HepG2 (cell line): ENCODE measurements at regions not wholly inside any gene's neighbourhood (a gene's known extent, or its start where the extent isn't known, plus 50 kb on each side); places are given as distances from the start of the nearest gene placed in this dataset.

Source experiments
- CERS6 ChIP-seq: sonication (generic); formaldehyde crosslinking; IDR thresholded peaks from 2 replicates; pipeline ENCODE4 v1.5.0; 2020; ENCODE audit warnings: missing genetic modification reagents
- HNRNPL ChIP-seq: fragments of 200-400 bp; formaldehyde crosslinking; IDR thresholded peaks from 2 replicates; pipeline ENCODE4 v1.6.1; 2017; ENCODE audit warnings: mild to moderate bottlenecking, low read depth, low read length
- KLF16 ChIP-seq, 2 experiments: sonication (generic) in 1 of 2; formaldehyde crosslinking in 1 of 2; IDR thresholded peaks; 2 replicates each; pipeline versions ENCODE4 v1.6.1 to v1.8.0; 2016 to 2023; ENCODE audit warnings: missing genetic modification reagents in 2 of 2, missing compliant biosample characterization in 1 of 2
- MTF1 ChIP-seq: sonication (generic); formaldehyde crosslinking; IDR thresholded peaks from 2 replicates; pipeline ENCODE4 v1.5.0; 2020; ENCODE audit warnings: missing genetic modification reagents
- NFYB ChIP-seq: sonication (generic); formaldehyde crosslinking; IDR thresholded peaks from 2 replicates; pipeline ENCODE4 v1.4.0; 2020; ENCODE audit warnings: missing genetic modification reagents
- NONO ChIP-seq, 2 experiments: fragments of 450-650 bp in 1 of 2; sonication (generic) in 1 of 2; formaldehyde crosslinking in 1 of 2; IDR thresholded peaks in 1 of 2; conservative IDR thresholded peaks in 1 of 2; 2 replicates each; pipeline versions ENCODE4 v1.6.1 to v1.8.0; 2017 to 2022; ENCODE audit warnings: mild to moderate bottlenecking in 1 of 2, missing genetic modification reagents in 1 of 2, moderate library complexity in 1 of 2
- PPARG ChIP-seq: conservative IDR thresholded peaks from 2 replicates; pipeline ENCODE4 v1.6.1; 2016; ENCODE audit warnings: missing biosample characterization, missing genetic modification reagents
- SIX4 ChIP-seq: sonication (generic); formaldehyde crosslinking; IDR thresholded peaks from 2 replicates; pipeline ENCODE4 v1.4.0; 2020; ENCODE audit warnings: missing genetic modification reagents
- ZBTB34 ChIP-seq: sonication (generic); formaldehyde crosslinking; IDR thresholded peaks from 2 replicates; pipeline ENCODE4 v1.8.0; 2022; ENCODE audit warnings: mild to moderate bottlenecking, missing genetic modification reagents
- ZBTB49 ChIP-seq: sonication (generic); formaldehyde crosslinking; IDR thresholded peaks from 2 replicates; pipeline ENCODE4 v1.4.0; 2020; ENCODE audit warnings: missing genetic modification reagents, borderline replicate concordance
- ZGPAT ChIP-seq: IDR thresholded peaks from 2 replicates; pipeline ENCODE4 v1.6.1; 2016; ENCODE audit warnings: mild to moderate bottlenecking
- ZKSCAN5 ChIP-seq: sonication (generic); formaldehyde crosslinking; IDR thresholded peaks from 2 replicates; pipeline ENCODE4 v1.5.1; 2020; ENCODE audit warnings: mild to moderate bottlenecking, missing genetic modification reagents
- ZNF263 ChIP-seq: sonication (generic); formaldehyde crosslinking; IDR thresholded peaks from 2 replicates; pipeline ENCODE4 v1.4.0; 2020; ENCODE audit warnings: missing genetic modification reagents
- ZNF512B ChIP-seq: sonication (generic); formaldehyde crosslinking; IDR thresholded peaks from 2 replicates; pipeline ENCODE4 v1.5.1; 2020; ENCODE audit warnings: missing genetic modification reagents, mild to moderate bottlenecking, borderline replicate concordance
- ZNF598 ChIP-seq: sonication (generic); formaldehyde crosslinking; IDR thresholded peaks from 2 replicates; pipeline ENCODE4 v1.5.1; 2020; ENCODE audit warnings: mild to moderate bottlenecking, missing genetic modification reagents, borderline replicate concordance
- ZNF670 ChIP-seq: sonication (generic); formaldehyde crosslinking; IDR thresholded peaks from 2 replicates; pipeline ENCODE4 v1.8.0; 2022; ENCODE audit warnings: mild to moderate bottlenecking, missing genetic modification reagents, borderline replicate concordance
- ZNF878 ChIP-seq: sonication (generic); formaldehyde crosslinking; IDR thresholded peaks from 2 replicates; pipeline ENCODE4 v1.8.1; 2023; ENCODE audit warnings: mild to moderate bottlenecking, missing genetic modification reagents, moderate library complexity
- ZSCAN22 ChIP-seq: sonication (generic); formaldehyde crosslinking; IDR thresholded peaks from 2 replicates; pipeline ENCODE4 v1.4.0; 2020; ENCODE audit warnings: mild to moderate bottlenecking, missing genetic modification reagents
- ZSCAN25 ChIP-seq: sonication (generic); formaldehyde crosslinking; IDR thresholded peaks from 2 replicates; pipeline ENCODE4 v1.8.0; 2022; ENCODE audit warnings: mild to moderate bottlenecking, missing genetic modification reagents

GRCh38 chr17:72501404-72502370, 380.9 kb downstream of the SOX9 start (continued):
- TF ChIP-seq ZNF512B (CRISPR knock-in tag): peak; percentile 78; the same call in 1 of the 2 replicates
- TF ChIP-seq NONO (IDR thresholded peaks at IDR 0.05): no peak
- TF ChIP-seq NONO (CRISPR knock-in tag; conservative IDR thresholded peaks at IDR 0.05): peak; percentile 65; the same call in 1 of the 2 replicates
- TF ChIP-seq ZSCAN25 (CRISPR knock-in tag): 0 out of 2 replicates have a peak, but pooled peaks have one; percentile 25
- peak in 1 of 2 experiments; percentile 66; a peak in 1 of 4 replicates for TF ChIP-seq KLF16 (CRISPR knock-in tag; IDR thresholded peaks at IDR 0.05)
- TF ChIP-seq CERS6: no peak
- no peak for TF ChIP-seq SIX4 (CRISPR knock-in tag)
- TF ChIP-seq PPARG (CRISPR knock-in tag): no peak; the same call in 1 of the 2 replicates
- TF ChIP-seq MTF1 (CRISPR knock-in tag): no peak
- no peak for TF ChIP-seq ZSCAN22
- peak; percentile 61; the same call in 1 of the 2 replicates for TF ChIP-seq ZBTB34 (CRISPR knock-in tag)
- peak; percentile 99 for TF ChIP-seq HNRNPL
- peak; percentile 88 for TF ChIP-seq ZGPAT (CRISPR knock-in tag)
- peak; percentile 31; the same call in 1 of the 2 replicates for TF ChIP-seq NFYB (CRISPR knock-in tag)
- no peak; the same call in 1 of the 2 replicates for TF ChIP-seq ZNF263
- TF ChIP-seq ZNF878 (CRISPR knock-in tag): no peak
- TF ChIP-seq ZNF598: no peak
- TF ChIP-seq ZKSCAN5 (CRISPR knock-in tag): peak; percentile 63; the same call in 1 of the 2 replicates
- TF ChIP-seq ZNF670 (CRISPR knock-in tag): 0 out of 2 replicates have a peak, but pooled peaks have one; percentile 14
- TF ChIP-seq ZBTB49 (CRISPR knock-in tag): 0 out of 2 replicates have a peak, but pooled peaks have one; percentile 26
